Activated CD4-positive, alpha-beta T cell treated with anti-CD3 and anti-CD28 coated beads, Interleukin-2, amount 10 ng/mL, durations not matched to agents 24 days and 14 days (primary cell): ENCODE measurements at regions not wholly inside any gene's neighbourhood (a gene's known extent, or its start where the extent isn't known, plus 50 kb on each side); places are given as distances from the start of the nearest gene placed in this dataset.

ENCODE experiments used
- DNase-seq: peaks from one replicate; pipeline ENCODE4 v3.0.0; 2022
- H3K27ac Mint-ChIP-seq: one replicate; pipeline ENCODE4 v1.8.0; 2022; ENCODE audit warnings: mild to moderate bottlenecking, mixed read lengths
- H3K27me3 Mint-ChIP-seq: one replicate; pipeline ENCODE4 v1.8.0; 2022; ENCODE audit warnings: mixed read lengths
- H3K36me3 Mint-ChIP-seq: one replicate; pipeline ENCODE4 v1.8.0; 2022; ENCODE audit warnings: low read depth, mild to moderate bottlenecking, mixed read lengths
- H3K4me1 Mint-ChIP-seq: one replicate; pipeline ENCODE4 v1.8.0; 2021; ENCODE audit warnings: mixed read lengths
- H3K4me3 Mint-ChIP-seq: one replicate; pipeline ENCODE4 v1.8.0; 2022; ENCODE audit warnings: mild to moderate bottlenecking, moderate library complexity, mixed read lengths
- H3K9me3 Mint-ChIP-seq: one replicate; pipeline ENCODE4 v1.8.0; 2021; ENCODE audit warnings: mixed read lengths
- intact Hi-C: fragments of 100-400 bp; cut with micrococcal nuclease; formaldehyde crosslinking; loops from one replicate; pipeline ENCODE4 v1.15.1; 2023

- Mint-ChIP-seq H3K27me3 (peaks cover 19% of the 10 kb centered on the region), H3K4me1 (peaks cover 3% of the 10 kb centered on the region), H3K9me3 (no peaks in the 10 kb centered on the region), H3K4me3 (no peak overlapping the region), H3K36me3 (no peaks in the 10 kb centered on the region), H3K27ac (no peak overlapping the region)
- intact Hi-C loops: no loop called here
- DNase-seq: no peak
Observed at GRCh38 chr2:226680719-226681118, 118.9 kb downstream of the IRS1 start.

DNA sequence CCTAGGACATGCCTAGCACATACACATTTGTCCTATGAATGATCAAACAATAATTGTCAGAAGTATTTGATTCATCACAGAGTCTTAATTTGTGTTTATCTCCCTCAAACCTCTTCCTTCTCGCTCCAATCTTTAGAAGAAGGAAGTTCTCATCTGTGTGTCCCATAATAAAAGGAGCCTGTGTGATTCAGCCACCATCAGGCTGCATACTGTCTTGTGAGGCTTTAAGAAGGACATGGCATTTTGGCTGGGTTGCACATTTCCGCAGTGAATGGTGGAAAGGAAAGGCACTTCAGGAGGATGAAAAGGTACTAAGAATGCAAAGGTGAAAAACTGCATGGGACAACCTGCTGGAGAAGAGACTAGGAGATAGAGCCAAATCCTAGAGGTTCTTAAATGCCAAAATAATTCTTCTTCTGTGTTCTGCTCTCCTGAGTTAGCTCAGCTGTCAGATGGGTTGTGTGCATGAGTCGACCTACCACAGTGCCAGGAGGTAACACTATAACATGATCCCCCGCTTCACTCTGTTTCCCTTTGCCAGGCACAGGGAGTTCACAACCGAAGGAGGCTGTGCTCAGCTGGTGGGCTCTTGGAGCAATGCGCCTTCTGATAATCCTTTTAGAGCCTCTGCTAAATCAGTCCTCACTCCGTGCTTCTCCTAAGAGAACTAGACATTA, 120.1 kb downstream of the IRS1 start:
- H3K27ac Mint-ChIP-seq: no peak overlapping the region

DNA sequence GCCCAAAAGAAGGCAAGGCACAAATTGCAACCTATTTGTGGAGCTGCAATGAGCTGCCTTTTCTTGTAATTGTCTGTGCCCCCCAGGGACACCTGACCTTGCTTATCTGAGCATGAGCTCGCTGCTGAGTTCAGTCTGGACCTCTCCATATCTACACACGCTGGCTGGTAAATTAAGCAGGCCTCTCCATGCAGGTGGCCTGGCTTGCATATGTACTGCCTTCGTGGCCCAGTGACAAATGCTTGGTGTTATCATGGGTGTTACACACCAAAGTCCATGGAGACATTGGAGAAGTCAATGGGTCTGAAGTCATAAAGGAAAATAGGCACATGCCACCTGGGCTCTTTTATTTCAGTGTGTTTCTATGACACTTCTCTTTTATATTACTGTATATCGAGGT, 121.2 kb downstream of the IRS1 start:
- H3K4me3 Mint-ChIP-seq: no peak overlapping the region
- H3K9me3 Mint-ChIP-seq: peaks cover 8% of the 10 kb centered on the region
- no peaks in the 10 kb centered on the region for H3K36me3 Mint-ChIP-seq
- peaks cover 30% of the 10 kb centered on the region for H3K27me3 Mint-ChIP-seq
- H3K4me1 Mint-ChIP-seq: peaks cover under 1% of the 10 kb centered on the region
- intact Hi-C loops: no loop called here
- no peak for DNase-seq
- no peak overlapping the region for H3K27ac Mint-ChIP-seq

More for the DNA sequence above, 120.1 kb downstream of the IRS1 start:
- no peaks in the 10 kb centered on the region for H3K4me1 Mint-ChIP-seq
- intact Hi-C loops: no loop called here
- DNase-seq: no peak
- peaks cover 26% of the 10 kb centered on the region for H3K27me3 Mint-ChIP-seq
- H3K36me3 Mint-ChIP-seq: no peaks in the 10 kb centered on the region
- no peaks in the 10 kb centered on the region for H3K9me3 Mint-ChIP-seq
- no peak overlapping the region for H3K4me3 Mint-ChIP-seq

GRCh38 chr2:226677080-226677479, 122.5 kb downstream of the IRS1 start:
- Mint-ChIP-seq H3K9me3 (peaks cover 14% of the 10 kb centered on the region), H3K27ac (no peak overlapping the region), H3K4me3 (no peak overlapping the region), H3K27me3 (peaks cover 34% of the 10 kb centered on the region), H3K4me1 (peaks cover 6% of the 10 kb centered on the region), H3K36me3 (no peaks in the 10 kb centered on the region)
- intact Hi-C loops: no loop called here
- no peak for DNase-seq

DNA sequence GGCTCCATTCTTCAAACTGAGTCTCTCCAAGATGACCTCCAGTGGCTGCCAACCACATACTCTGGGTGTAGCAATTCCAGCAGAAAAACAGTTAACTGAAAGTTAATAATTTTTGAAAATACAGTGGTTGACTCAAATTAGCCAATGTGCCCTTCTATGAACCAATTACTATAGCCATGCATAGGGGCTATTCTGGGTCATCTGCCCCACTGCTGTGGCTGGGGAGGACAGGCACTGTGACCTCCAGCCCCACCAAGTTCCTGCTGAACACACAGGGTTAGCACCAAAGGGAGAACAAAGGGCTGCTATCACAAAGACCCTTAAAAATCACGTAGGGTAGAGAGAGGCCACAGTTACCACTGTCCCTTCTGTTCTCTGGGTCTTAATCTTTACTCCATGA, 123.0 kb downstream of the IRS1 start:
- Mint-ChIP-seq H3K36me3 (no peaks in the 10 kb centered on the region), H3K27ac (no peak overlapping the region), H3K27me3 (peaks cover 37% of the 10 kb centered on the region), H3K9me3 (peaks cover 18% of the 10 kb centered on the region), H3K4me3 (no peak overlapping the region), H3K4me1 (peaks cover 6% of the 10 kb centered on the region)
- no peak for DNase-seq
- intact Hi-C loops: no loop called here

- no peak for DNase-seq
- intact Hi-C loops: no loop called here
- no peak overlapping the region for H3K4me3 Mint-ChIP-seq
Observed at GRCh38 chr2:226674123-226674522, 125.5 kb downstream of the IRS1 start.

DNA sequence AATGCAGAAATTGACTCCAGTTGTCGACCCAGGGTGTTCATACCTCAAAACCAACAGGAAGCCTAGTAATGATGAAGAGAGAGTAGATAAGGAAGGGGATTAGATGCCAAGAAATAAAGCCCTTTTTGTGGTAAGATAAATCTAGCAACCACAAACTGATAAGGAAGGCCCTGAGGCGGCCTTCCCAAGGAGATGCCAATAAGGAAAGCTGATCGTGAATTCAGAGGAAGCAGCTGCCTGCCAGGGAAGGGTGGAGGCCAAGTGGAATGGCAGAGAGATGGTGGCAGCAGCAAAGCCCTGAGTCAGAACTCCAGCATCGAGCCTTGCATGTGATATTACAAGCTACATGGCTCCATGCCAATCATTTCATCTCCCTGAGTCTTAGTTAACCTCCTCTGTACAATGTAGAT, 126.3 kb downstream of the IRS1 start:
- H3K27me3 Mint-ChIP-seq: peaks cover 43% of the 10 kb centered on the region
- intact Hi-C loops: no loop called here
- no peak overlapping the region for H3K27ac Mint-ChIP-seq
- no peak for DNase-seq
- H3K4me1 Mint-ChIP-seq: peaks cover 6% of the 10 kb centered on the region
- no peaks in the 10 kb centered on the region for H3K36me3 Mint-ChIP-seq
- H3K4me3 Mint-ChIP-seq: no peak overlapping the region
- H3K9me3 Mint-ChIP-seq: peaks cover 18% of the 10 kb centered on the region

More at GRCh38 chr2:226674123-226674522, 125.5 kb downstream of the IRS1 start:
- Mint-ChIP-seq H3K4me1 (peaks cover 6% of the 10 kb centered on the region), H3K27me3 (peaks cover 46% of the 10 kb centered on the region), H3K36me3 (no peaks in the 10 kb centered on the region), H3K9me3 (peaks cover 18% of the 10 kb centered on the region), H3K27ac (no peak overlapping the region)

- H3K9me3 Mint-ChIP-seq: peaks cover 18% of the 10 kb centered on the region
- peaks cover 43% of the 10 kb centered on the region for H3K27me3 Mint-ChIP-seq
- intact Hi-C loops: no loop called here
- no peak for DNase-seq
- peaks cover 6% of the 10 kb centered on the region for H3K4me1 Mint-ChIP-seq
- no peak overlapping the region for H3K4me3 Mint-ChIP-seq
- no peaks in the 10 kb centered on the region for H3K36me3 Mint-ChIP-seq
- H3K27ac Mint-ChIP-seq: no peak overlapping the region
Observed at GRCh38 chr2:226671141-226671676, 128.4 kb downstream of the IRS1 start.

GRCh38 chr2:226669905-226670304, 129.7 kb downstream of the IRS1 start:
- H3K4me3 Mint-ChIP-seq: no peak overlapping the region
- no peaks in the 10 kb centered on the region for H3K36me3 Mint-ChIP-seq
- intact Hi-C loops: no loop called here
- H3K9me3 Mint-ChIP-seq: peaks cover 18% of the 10 kb centered on the region
- H3K27me3 Mint-ChIP-seq: peaks cover 39% of the 10 kb centered on the region
- no peak overlapping the region for H3K27ac Mint-ChIP-seq
- no peak for DNase-seq
- peaks cover 6% of the 10 kb centered on the region for H3K4me1 Mint-ChIP-seq

GRCh38 chr2:226669249-226669648, 130.4 kb downstream of the IRS1 start:
- intact Hi-C loops: no loop called here
- H3K36me3 Mint-ChIP-seq: no peaks in the 10 kb centered on the region
- peaks cover 37% of the 10 kb centered on the region for H3K27me3 Mint-ChIP-seq
- H3K27ac Mint-ChIP-seq: no peak overlapping the region
- peaks cover 6% of the 10 kb centered on the region for H3K4me1 Mint-ChIP-seq
- DNase-seq: no peak
- H3K4me3 Mint-ChIP-seq: no peak overlapping the region
- H3K9me3 Mint-ChIP-seq: peaks cover 19% of the 10 kb centered on the region

DNA sequence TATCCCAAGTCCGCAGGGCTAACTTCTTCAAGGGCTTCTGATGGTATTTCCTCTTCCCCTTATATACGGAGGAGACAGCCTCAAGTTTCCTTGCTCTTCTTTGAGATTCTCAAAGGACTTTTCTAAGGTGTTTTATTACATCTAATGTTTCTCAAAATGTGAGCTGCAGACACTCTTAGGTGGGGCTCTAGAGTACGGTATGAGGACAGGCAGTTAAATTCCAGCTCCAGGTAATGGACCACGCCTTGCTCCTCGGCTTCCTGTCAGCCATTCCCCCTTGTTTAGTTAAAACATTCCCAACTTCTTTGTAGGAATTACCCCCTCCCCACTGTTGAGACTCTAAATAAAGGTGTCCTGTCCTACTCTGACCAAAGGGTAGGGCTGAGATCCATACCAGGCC, 131.9 kb downstream of the IRS1 start:
- Mint-ChIP-seq H3K9me3 (peaks cover 7% of the 10 kb centered on the region), H3K27ac (no peak overlapping the region), H3K4me3 (no peak overlapping the region), H3K36me3 (no peaks in the 10 kb centered on the region), H3K27me3 (peaks cover 29% of the 10 kb centered on the region), H3K4me1 (no peaks in the 10 kb centered on the region)
- intact Hi-C loops: no loop called here
- DNase-seq: no peak

DNA sequence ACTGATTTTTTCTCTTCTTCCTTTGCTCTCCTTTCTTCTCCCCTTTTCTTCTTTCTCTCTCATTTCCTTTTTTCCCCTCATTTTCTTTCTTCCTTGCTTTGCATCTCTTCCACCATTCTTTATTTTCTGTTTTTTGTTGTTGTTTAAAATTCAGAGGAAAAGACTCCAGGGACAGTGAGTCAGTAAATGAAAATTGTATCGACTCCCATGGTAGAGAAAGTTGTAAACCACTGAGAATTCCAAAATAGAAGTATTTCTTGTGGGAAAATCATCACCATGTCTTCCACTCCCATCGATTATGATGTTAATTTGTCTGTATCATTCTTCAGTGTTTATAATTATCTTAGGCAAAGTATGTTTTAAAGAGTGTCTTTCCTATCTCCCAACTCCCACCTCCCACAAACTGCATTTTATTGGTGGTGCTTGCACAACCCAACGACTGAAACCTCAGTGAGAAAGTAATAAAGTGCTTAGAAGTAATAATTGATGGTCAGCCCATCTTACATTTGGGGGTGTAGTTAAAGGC, 134.3 kb downstream of the IRS1 start:
- peaks cover 18% of the 10 kb centered on the region for H3K27me3 Mint-ChIP-seq
- no peaks in the 10 kb centered on the region for H3K36me3 Mint-ChIP-seq
- H3K9me3 Mint-ChIP-seq: peaks cover 4% of the 10 kb centered on the region
- no peak overlapping the region for H3K27ac Mint-ChIP-seq
- no peak for DNase-seq
- peaks cover 2% of the 10 kb centered on the region for H3K4me1 Mint-ChIP-seq
- no peak overlapping the region for H3K4me3 Mint-ChIP-seq
- intact Hi-C loops: no loop called here

DNA sequence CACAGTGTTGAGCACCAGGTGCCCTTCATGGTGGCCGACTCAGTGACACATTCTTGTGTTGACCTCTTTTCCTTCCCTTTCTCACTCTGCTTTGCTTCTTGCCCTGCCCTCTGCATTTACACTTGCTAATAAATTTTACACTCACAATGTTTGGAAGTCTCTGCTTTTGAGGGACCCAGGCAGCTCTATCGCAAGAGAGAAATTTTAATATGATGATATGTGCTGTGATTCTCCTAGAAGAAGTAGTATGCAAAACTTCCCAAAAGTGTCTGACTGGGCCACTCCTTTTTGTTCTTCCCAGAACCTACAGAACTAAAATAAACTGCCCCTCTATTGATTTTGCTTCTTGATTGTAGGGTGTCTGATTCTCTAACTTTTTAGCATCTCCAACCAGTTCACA, 135.0 kb downstream of the IRS1 start:
- H3K9me3 Mint-ChIP-seq: peaks cover 4% of the 10 kb centered on the region
- no peak overlapping the region for H3K4me3 Mint-ChIP-seq
- H3K4me1 Mint-ChIP-seq: peaks cover 2% of the 10 kb centered on the region
- no peak for DNase-seq
- no peaks in the 10 kb centered on the region for H3K36me3 Mint-ChIP-seq
- intact Hi-C loops: no loop called here
- no peak overlapping the region for H3K27ac Mint-ChIP-seq
- peaks cover 14% of the 10 kb centered on the region for H3K27me3 Mint-ChIP-seq

GRCh38 chr2:226664140-226664539, 135.5 kb downstream of the IRS1 start:
- Mint-ChIP-seq H3K27me3 (peaks cover 12% of the 10 kb centered on the region), H3K36me3 (no peaks in the 10 kb centered on the region), H3K4me1 (peaks cover 2% of the 10 kb centered on the region), H3K27ac (no peak overlapping the region), H3K4me3 (no peak overlapping the region), H3K9me3 (peaks cover 4% of the 10 kb centered on the region)
- no peak for DNase-seq
- intact Hi-C loops: no loop called here
